ENCODE measurements at regions not wholly inside any gene's neighbourhood (a gene's known extent, or its start where the extent isn't known, plus 50 kb on each side); places are given as distances from the start of the nearest gene placed in this dataset.

DNA sequence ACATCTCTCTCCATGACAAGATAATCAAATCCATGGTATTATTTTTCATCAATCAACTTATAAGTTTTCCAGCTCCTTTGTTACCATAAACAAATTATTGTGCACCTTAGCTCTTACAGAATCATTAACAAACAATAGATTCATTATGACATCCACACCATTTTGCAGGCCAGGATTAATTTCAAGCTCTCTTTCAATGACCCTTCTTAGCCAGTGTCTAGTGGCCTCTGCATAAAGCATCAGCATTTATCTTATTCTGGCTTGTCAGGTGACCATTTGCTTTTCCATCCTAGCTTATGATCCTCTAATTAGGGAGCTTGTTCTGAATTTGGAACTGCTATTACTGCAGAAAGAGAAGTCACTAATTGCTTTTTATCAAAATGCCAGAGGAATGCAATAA is 806.2 kb upstream of the CHAC2 start:
- Histone ChIP-seq H3K36me3 (no peaks in the 10 kb centered on the region), H3K27ac (no peak overlapping the region), H3K4me3 (no peak overlapping the region), H3K4me1 (no peaks in the 10 kb centered on the region), H3K27me3 (no peaks in the 10 kb centered on the region), H3K9me3 (no peaks in the 10 kb centered on the region)
- ATAC-seq (ENCODE audit: low FRiP score in 2 of 2) (no peak), DNase-seq (no peak)
- TF ChIP-seq CTCF (IDR thresholded peaks at IDR 0.05) (no peak), POLR2A (IDR thresholded peaks at IDR 0.05) (no peak)

GRCh38 chr2:52960881-52961280 is 806.7 kb upstream of the CHAC2 start:
- Histone ChIP-seq H3K4me3 (no peak overlapping the region), H3K9me3 (no peaks in the 10 kb centered on the region), H3K27me3 (no peaks in the 10 kb centered on the region), H3K4me1 (no peaks in the 10 kb centered on the region), H3K36me3 (no peaks in the 10 kb centered on the region), H3K27ac (no peak overlapping the region)
- no peak for ATAC-seq (ENCODE audit: low FRiP score in 2 of 2)
- WGBS, 2 donors = 60 to 65% methylated on average over 3 of the region's 3 CpGs
- no peak for DNase-seq
- TF ChIP-seq EP300 (IDR thresholded peaks at IDR 0.05) (no peak), POLR2AphosphoS5 (IDR thresholded peaks at IDR 0.05) (no peak), CTCF (IDR thresholded peaks at IDR 0.05) (no peak), POLR2A (IDR thresholded peaks at IDR 0.05) (no peak)

- Histone ChIP-seq H3K4me1 (no peaks in the 10 kb centered on the region), H3K9me3 (no peaks in the 10 kb centered on the region), H3K27ac (no peak overlapping the region), H3K27me3 (no peaks in the 10 kb centered on the region), H3K4me3 (no peak overlapping the region), H3K36me3 (no peaks in the 10 kb centered on the region)
- ATAC-seq (ENCODE audit: low FRiP score in 2 of 2) = no peak
- DNase-seq = no peak
- WGBS, 2 donors = 73 to 87% methylated on average over 4 of the region's 4 CpGs
- TF ChIP-seq POLR2A (IDR thresholded peaks at IDR 0.05) (no peak), EP300 (IDR thresholded peaks at IDR 0.05) (no peak), CTCF (IDR thresholded peaks at IDR 0.05) (no peak), POLR2AphosphoS5 (IDR thresholded peaks at IDR 0.05) (no peak)
Measured at GRCh38 chr2:52959801-52960200, 807.8 kb upstream of the CHAC2 start.

DNA sequence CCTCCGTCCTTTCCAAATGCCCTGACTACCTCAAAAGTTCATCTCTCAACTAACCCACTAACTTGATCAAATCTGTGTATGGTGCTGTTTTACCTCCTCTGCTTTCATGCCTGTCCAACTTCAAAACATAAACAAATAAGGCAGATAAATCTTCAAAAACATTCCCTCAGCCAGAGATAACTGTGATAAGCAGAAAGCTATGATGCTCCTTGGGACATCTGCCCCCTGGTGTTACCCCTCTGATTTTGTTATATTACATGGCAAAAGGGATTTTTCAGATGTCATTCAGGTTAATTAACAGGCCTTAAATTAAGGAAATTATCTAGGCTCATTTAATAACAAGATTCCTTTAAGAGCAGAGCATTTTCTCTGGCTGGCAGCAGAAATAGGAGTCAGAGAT is 810.8 kb upstream of the CHAC2 start:
- Histone ChIP-seq H3K4me3 (no peak overlapping the region), H3K27me3 (no peaks in the 10 kb centered on the region), H3K27ac (no peak overlapping the region), H3K9me3 (no peaks in the 10 kb centered on the region), H3K4me1 (no peaks in the 10 kb centered on the region), H3K36me3 (no peaks in the 10 kb centered on the region)
- TF ChIP-seq CTCF (IDR thresholded peaks at IDR 0.05) (no peak), POLR2AphosphoS5 (IDR thresholded peaks at IDR 0.05) (no peak), EP300 (IDR thresholded peaks at IDR 0.05) (no peak), POLR2A (IDR thresholded peaks at IDR 0.05) (no peak)
- ATAC-seq (ENCODE audit: low FRiP score in 2 of 2) = no peak
- DNase-seq = no peak
- WGBS, 2 donors = 73 to 79% methylated on average over 1 of the region's 1 CpG

DNA sequence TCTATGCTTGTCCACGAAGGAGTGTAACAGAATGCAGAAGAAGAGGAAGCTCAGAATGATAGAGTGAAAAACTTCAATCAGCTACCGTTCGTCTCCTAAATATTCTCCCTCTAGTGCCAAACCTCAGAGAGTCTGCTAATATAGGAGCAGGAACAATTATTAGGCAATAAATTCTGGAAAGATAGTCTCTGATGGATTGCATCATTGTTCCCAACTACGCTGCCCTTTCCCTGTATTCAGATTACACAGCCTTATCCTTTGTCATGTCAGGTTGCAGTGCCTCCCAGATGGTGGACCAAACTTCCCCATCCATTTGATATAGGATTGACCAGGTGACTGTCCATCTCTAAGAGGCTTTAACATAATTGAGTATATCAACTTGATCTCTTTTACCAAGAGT is 811.5 kb upstream of the CHAC2 start:
- Histone ChIP-seq H3K36me3 (no peaks in the 10 kb centered on the region), H3K27ac (no peak overlapping the region), H3K4me1 (no peaks in the 10 kb centered on the region), H3K27me3 (no peaks in the 10 kb centered on the region), H3K4me3 (no peak overlapping the region), H3K9me3 (no peaks in the 10 kb centered on the region)
- ATAC-seq (ENCODE audit: low FRiP score in 2 of 2) (no peak), DNase-seq (no peak)
- no peak for TF ChIP-seq POLR2AphosphoS5 (IDR thresholded peaks at IDR 0.05)
- no peak for TF ChIP-seq CTCF (IDR thresholded peaks at IDR 0.05)
- no peak for TF ChIP-seq EP300 (IDR thresholded peaks at IDR 0.05)
- no peak for TF ChIP-seq POLR2A (IDR thresholded peaks at IDR 0.05)
- WGBS, 2 donors = 67 to 80% methylated on average over 4 of the region's 4 CpGs
